ENCODE measurements at regions not wholly inside any gene's neighbourhood (a gene's known extent, or its start where the extent isn't known, plus 50 kb on each side); places are given as distances from the start of the nearest gene placed in this dataset.

DNA sequence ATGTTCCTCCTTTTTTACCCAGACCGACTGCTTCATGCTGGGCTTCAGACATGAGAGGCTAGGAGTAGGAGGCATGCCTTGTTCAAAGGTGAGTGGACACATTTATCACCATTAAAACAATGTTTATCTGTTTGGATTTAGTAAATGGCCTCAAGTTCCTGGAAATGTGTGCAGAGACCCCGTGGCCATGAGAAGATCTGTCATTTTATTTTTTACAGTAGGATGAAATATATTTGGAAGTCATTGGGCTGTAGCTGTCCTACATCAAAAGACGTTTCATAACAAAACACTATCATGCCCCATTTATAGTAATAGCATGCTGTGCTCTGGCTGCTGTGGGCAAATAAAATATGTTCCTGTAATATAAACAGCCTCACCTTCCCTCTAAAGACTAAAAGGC lies 403.9 kb upstream of the TNP1 start:
- H3K4me3 ChIP-seq (ENCODE audit: low read length), result no peak overlapping the region
- DNase-seq (ENCODE audit: low read depth, low spot score), result no peak

DNA sequence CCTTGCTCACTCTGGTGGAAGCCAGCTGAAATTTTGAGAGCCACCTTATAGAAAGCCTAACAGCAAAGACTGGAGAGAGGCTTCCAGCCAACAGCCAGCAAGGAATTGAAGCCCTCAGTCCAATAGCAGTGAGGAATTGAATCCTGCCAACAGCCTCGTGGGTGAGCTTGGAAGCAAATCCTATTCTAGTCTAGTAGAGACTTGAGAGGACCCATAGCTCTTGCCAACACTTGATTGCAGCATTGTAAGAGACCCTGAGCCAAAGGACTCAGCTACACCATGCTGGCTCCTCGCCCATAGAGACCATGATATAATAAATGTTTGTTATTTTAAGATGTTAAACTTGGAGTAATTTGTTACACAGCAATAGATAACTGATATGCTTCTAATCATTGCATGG lies 403.0 kb upstream of the TNP1 start:
- no peak overlapping the region for H3K4me3 ChIP-seq (ENCODE audit: low read length)
- no peak for DNase-seq (ENCODE audit: low read depth, low spot score)

DNA sequence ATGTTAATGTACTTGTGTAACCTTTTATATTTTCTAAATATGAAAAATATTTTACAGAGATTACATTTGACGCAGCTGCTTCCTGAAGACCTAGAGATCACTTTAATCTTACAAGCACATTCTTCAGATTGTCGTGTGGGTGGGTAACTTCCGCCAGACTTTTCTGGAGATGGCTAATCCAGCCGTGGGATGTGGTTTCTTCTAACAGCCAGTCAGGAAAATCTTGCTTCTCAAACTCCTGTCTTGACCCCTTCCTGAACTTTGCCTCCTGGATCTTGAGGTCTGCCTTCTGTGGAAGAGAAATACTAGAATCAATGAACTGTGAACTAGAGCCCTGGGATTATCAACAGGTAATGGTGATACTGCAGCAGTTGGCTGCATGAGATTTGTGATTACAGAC lies 401.6 kb upstream of the TNP1 start:
- no peak overlapping the region for H3K4me3 ChIP-seq (ENCODE audit: low read length)
- peak; percentile 19 for DNase-seq (ENCODE audit: low read depth, low spot score)

DNA sequence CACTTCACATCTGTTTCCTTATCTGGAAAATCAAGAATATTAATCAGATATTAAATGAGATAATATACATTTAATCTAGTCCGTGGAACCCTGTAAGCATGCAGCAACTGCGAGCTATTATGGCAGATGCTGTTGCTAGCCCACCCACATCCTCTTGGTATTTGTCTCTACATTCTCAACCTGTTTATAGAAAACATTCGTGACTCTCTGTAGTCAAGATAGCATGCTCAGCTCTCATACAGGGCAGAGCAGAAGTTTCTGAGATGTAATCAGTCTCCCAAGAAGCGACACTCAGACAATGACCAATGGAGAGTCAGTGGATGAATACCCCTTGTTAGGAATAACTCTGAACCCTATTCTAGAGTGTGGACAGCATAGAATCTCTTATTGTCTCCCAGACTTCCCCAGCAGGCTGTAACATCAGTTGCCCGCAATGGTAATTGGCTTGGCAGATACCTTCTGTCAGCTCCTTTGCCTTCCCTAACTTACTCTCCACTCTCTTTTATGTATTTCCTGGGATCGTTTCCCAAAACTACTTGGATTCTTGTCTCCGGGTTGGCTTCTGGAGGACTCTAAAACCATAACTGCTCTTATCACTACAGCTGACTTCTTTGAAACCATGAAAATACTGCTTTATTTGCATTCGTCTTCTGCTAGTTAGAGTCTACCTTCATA lies 400.7 kb upstream of the TNP1 start:
- no peak overlapping the region for H3K4me3 ChIP-seq (ENCODE audit: low read length)
- DNase-seq (ENCODE audit: low read depth, low spot score), result no peak

DNA sequence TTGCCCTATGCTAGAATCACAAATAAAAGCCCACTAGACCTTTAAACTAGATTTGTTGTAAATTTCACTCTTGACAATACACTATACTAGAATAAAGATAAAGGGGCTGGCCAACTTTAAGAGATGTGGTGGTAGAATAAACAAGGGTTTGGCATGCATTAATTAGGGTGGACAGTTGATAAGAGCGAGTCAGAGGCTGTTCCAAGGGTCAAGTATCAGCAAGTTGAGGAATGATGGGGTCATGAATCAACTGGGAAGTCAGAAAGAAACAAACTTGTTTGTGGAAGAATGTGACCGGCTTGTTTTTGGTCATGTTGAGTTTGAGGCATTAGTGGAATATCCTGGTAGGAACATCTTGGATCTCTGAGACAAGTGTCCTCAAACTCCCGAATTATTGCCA lies 398.3 kb upstream of the TNP1 start:
- no peak for DNase-seq (ENCODE audit: low read depth, low spot score)
- H3K4me3 ChIP-seq (ENCODE audit: low read length), result no peak overlapping the region

DNA sequence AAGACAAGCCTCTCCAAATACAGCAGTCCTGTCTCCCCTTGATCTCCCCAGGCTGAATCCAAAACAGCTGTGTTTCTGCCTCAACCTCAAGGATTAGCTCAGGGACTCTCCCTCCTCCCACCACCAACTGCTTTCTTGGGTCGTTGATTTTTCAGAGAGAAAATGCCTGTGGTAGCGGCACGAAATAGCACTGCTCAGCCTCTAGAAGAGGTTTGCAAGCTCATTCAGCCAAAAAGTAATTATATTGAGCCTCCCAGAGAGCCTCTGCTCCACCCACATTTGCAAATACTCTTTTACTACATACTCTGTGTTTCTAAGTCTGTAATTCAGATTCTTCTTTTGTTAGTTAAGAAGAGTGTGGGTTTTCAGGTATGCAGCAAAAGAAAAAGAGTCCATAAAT lies 396.4 kb upstream of the TNP1 start:
- no peak overlapping the region for H3K4me3 ChIP-seq (ENCODE audit: low read length)
- no peak for DNase-seq (ENCODE audit: low read depth, low spot score)

DNA sequence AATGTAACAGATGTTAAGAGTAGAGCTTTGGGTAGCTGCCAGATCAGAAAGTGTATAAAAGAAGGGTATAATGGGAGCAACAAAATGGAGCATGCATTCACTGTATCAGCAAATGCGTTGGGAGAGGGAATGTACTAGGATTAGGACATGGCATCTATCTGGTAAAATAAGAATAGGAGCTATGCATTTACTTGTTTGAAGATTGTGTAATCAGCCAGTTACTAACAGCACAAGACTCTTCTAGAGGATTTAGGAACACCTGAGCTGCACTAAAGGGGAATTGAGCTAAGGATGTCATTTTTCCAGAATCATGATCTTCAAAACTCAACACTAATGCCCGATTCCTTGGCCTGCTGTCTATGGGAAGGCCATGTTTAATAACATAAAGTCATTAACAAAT lies 394.2 kb upstream of the TNP1 start:
- no peak overlapping the region for H3K4me3 ChIP-seq (ENCODE audit: low read length)
- no peak for DNase-seq (ENCODE audit: low read depth, low spot score)

DNA sequence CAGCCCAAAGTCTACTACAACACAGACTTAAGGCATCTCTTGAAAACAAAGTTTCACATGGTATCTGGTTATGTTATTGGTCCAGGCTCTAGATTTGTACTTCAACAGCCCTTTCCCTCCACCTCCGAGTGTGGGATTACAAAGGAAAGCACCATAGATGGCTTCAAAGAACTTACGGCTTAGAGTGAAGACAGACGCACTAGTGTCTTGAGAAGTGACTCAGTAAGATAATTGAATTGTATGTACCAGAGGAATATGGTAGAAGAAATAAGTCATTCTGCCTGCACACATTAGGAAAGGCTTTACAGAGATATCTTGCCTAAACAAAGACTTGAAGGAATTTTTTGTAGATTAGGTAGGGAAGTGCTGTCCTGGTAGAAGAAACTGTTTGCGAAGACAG lies 392.3 kb upstream of the TNP1 start:
- no peak for DNase-seq (ENCODE audit: low read depth, low spot score)
- no peak overlapping the region for H3K4me3 ChIP-seq (ENCODE audit: low read length)

DNA sequence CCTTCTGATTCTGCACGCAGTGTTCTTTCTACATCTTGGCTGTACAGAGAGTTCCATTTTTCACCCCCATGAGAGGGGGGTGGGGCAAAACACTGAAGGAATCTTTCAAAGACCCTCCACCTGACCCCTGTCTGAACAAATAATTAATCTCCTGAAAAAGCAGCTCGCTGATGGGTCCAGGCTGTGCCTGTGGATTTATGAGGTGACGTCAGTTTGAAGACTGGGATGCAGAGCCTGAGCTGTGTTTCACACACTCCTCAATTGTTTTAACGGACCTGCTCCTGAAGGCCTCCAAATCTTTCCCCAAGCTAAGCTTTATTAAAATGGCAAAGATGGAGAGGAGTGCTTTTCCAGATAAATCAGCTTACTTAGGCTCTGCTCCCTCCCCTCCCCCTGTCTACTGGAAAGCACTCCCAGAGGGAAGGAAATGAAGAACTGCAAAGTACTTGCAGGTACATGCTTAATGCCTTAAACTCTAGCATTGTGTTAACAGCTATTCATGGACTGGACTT lies 390.2 kb upstream of the TNP1 start:
- DNase-seq (ENCODE audit: low read depth, low spot score), result no peak
- H3K4me3 ChIP-seq (ENCODE audit: low read length), result no peak overlapping the region

DNA sequence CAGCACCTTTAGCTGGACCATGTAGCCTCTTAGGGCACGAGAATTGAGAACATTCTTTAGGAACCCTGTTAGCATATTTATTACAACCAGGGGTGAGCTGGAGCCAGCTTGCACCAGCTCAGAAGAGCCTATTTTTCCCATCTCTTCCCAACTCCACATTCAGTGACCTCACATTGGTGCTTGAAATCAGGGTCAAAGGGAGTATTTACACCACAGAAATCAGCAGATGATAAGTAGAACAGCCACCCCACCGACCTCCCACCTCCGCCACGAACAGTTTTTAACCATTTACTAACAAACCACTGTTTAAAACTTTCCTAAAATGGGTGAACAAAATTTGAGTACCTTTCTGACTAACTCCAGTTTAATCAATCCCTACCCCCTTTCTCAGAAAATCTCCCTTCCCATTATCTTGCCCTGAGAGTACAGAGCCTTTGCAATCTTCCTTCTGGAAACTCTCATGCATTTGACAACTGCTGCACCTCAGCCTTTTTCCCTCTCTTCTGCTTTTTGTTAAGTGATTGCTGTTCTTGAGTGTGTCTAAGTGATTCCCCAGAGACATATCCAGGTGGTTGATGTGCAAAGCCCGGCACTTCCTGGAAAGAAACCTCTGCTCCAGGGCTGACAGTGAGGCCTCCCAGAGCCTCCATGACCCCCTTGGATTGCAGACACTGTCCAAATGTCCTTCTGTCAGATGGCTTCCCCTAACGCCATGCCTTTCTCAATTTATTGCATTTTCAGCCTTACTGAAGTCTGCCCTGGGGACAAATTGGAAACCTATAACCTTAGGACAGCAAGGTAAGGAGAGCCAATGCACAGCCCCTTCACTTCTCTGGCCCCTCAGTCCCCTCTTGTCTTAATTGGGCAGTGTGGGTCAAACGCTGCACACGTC lies 389.5 kb upstream of the TNP1 start:
- DNase-seq (ENCODE audit: low read depth, low spot score), result no peak
- no peak overlapping the region for H3K4me3 ChIP-seq (ENCODE audit: low read length)

DNA sequence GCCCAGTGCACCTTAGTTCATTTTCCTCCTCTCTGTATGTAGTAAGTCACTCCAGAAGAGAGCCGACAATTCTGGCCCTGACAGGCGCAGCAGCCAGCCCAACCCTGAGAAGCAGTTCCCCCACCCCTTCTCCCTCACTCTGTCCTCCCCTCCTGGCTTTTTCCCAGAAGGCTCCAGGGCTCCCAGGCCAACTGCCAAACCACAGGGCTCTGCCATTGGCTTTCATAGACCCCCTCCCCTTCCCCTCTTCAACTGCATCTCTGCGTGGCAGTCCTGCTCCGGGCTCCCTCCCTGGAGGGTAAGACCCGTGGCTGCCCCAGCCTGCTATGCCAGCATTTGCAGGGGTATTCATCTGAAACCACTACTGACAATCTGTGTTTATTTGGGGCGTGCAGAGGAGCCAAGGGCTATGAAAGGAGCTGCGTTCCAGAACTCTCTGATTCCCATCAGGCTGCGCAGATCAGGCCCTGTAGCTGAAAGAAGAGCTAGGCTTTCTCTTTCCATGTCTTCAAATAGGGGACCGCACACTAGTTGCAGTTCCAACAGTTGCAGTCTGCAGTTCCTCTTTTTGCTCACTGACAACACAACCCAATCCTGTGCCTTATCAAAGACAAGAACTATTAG lies 388.6 kb upstream of the TNP1 start:
- no peak for DNase-seq (ENCODE audit: low read depth, low spot score)

DNA sequence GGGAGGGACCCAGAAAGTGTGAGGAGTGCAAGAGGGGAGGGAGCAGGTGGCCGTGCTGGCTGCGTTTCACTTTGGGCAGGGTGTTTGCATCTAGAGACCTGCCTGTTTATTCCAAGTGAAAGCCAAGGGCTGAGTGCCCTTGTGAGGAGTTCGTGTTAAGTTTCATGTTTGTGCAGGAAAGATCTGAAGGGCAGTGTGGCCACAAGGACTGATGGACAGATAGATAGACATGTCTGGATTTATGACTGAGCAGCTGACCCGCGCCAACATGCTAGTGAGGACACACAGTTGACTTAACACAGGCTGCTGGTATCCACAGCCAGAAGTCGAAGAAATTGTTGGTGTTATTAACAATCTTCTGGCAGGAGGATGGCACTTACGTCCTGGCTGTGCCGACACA lies 387.6 kb upstream of the TNP1 start:
- no peak for DNase-seq (ENCODE audit: low read depth, low spot score)
- H3K4me3 ChIP-seq (ENCODE audit: low read length), result no peak overlapping the region

More for the DNA sequence above, 388.6 kb upstream of the TNP1 start:
- no peak overlapping the region for H3K4me3 ChIP-seq (ENCODE audit: low read length)

DNA sequence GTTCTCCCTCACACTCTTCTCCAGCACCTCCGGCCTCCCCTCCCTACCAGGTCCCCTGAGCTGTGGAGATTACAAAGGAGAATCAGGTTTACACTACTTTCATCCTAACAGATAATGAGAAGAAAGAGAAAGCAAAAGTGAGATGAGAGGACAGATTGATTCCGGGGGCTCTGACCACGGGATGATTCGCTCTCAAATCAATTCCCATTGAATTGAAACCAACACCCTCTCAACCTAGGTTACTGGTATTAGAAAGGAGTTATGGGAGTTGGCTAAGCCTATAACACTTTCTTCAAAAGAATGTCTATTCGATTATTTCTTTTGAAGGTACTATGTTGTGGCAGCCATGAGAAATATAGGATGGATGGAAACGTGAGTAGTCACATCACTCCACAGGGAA lies 386.2 kb upstream of the TNP1 start:
- no peak overlapping the region for H3K4me3 ChIP-seq (ENCODE audit: low read length)
- no peak for DNase-seq (ENCODE audit: low read depth, low spot score)

DNA sequence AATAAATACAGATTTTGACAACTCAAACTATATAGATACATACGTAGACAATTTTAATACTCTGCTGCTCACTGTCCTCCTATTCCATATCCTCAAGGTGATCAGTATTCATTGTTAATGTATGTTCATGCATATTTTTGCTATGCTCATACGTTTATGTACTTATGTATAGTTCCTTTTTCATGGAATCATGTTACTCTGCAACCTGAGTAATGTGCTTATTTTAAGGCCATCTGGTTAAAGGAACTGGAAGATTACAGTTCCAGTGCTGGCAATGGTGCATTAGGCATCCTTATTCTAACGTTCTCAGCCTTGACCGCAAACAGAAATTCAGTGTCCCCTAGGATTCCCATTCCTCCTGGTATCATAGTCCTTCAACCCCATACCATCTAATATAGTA lies 385.0 kb upstream of the TNP1 start:
- H3K4me3 ChIP-seq (ENCODE audit: low read length), result no peak overlapping the region
- DNase-seq (ENCODE audit: low read depth, low spot score), result no peak

DNA sequence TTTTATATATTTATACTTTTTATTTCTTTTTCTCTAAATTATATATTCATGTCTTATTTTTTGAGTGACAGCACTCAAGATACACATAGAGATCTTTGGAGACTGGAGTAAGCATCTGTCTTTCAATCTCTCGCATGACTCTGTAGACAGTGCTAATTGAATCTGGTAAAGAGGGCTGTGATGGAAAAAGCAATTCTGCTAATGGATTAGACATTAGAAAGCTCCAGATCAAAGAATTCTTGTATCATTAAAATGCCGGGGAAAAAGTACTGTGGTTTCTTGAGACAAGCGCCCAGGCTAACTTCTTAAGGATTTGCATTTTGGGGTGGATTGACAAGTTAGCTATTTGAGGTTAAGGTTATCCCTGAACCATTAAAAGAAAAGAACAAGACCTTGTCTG lies 383.1 kb upstream of the TNP1 start:
- no peak for DNase-seq (ENCODE audit: low read depth, low spot score)
- H3K4me3 ChIP-seq (ENCODE audit: low read length), result no peak overlapping the region

DNA sequence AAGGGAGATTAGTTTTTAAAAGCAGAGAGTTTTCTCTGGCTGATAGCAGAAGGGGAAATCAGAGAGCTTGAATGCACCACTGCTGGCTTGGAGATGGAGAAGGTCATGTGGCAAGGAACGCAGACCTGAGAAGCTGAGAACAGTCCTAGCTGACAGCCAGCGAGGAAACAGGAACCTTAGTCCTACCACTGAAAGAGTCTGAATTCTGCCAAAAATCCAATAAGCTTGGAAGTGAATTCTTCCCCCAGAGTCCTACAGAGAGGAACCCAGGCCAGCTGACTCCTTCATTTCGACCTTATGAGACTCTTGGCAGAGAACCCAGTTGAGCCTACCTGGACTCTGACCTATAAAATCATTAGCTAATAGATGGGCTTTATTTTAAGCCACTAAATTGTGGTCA lies 371.9 kb upstream of the TNP1 start:
- DNase-seq (ENCODE audit: low read depth, low spot score), result no peak
- no peak overlapping the region for H3K4me3 ChIP-seq (ENCODE audit: low read length)

DNA sequence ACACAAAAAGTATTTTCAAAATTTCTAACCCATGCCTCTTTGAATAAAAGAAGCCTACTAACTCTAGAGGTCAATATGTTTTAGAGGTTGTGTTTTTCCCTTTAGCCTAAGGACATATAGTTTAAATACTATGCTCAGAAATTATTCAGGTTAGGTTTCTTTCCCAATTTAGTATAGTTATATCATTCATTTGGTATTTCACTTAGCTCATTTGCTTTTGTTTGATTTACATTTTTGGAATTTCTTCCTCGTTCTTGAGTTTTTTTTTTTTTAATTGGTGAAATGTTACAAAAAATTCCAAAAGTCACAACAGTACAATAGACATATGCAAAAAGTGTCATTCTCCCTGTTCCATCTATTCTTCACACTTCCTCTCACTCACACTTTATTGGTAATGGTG lies 371.3 kb upstream of the TNP1 start:
- no peak overlapping the region for H3K4me3 ChIP-seq (ENCODE audit: low read length)
- DNase-seq (ENCODE audit: low read depth, low spot score), result no peak

DNA sequence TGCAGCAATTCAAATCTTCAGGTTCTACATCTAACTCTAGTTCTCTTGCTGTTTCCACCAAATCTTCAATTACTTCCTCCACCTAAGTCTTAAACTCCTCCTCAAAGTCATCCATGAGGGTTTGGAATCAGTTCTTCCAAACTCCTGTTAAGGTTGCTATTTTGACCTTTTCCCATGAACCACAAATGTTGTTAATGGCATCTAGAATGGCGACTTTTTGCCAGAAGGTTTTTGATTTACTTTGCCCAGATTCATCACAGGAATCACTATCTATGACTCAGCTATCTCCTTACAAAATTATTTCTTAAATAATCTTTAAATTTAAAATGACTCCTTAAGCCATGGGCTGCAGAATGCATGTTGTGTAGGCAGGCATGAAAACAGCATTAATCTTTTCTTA lies 368.9 kb upstream of the TNP1 start:
- DNase-seq (ENCODE audit: low read depth, low spot score), result no peak

DNA sequence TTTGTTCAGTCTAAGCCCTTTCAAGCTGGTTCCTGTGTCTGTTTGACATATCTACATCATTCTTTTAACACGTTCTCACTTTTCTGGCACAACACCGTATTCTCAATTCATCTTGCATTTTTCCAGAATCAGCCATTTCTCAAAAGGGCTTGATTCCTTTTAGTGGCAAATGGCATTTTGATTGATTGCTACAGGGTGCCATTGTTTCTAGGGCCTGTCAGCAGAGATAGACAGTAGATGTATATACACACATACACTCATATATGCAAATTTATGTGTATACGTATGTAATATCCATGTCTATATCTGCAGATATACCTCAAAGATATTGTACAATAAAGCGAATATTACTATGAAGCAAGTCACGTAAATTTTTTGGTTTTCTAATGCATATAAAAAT lies 367.9 kb upstream of the TNP1 start:
- H3K4me3 ChIP-seq (ENCODE audit: low read length), result no peak overlapping the region
- DNase-seq (ENCODE audit: low read depth, low spot score), result no peak

More for the DNA sequence above, 368.9 kb upstream of the TNP1 start:
- no peak overlapping the region for H3K4me3 ChIP-seq (ENCODE audit: low read length)

DNA sequence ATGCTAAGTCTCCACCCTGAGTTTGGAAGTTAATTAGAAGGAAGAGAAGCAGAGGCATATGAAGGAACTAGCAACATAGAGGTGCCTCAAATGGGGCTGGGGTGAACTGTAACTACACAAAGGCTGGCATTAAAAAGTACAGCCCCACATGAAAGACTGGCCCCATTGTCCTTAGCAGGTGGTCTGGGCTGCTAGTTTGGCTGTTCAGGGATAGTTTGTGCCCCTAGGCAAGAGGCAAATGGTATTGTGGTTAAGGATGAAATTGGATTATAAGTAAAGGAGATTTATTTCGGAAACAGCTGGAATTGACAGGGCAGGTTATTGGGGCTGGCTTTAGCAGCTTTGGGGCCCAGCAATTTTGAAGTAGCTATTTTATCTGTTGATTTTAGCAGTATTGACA lies 365.7 kb upstream of the TNP1 start:
- no peak overlapping the region for H3K4me3 ChIP-seq (ENCODE audit: low read length)
- no peak for DNase-seq (ENCODE audit: low read depth, low spot score)

Measured in Jurkat, Clone E6-1 (cell line).